Stimulated activated naive CD4-positive, alpha-beta T cell (primary cell): ENCODE measurements at regions not wholly inside any gene's neighbourhood (a gene's known extent, or its start where the extent isn't known, plus 50 kb on each side); places are given as distances from the start of the nearest gene placed in this dataset.
"Not testable (repeated sequence)": the region's sequence is repeated elsewhere in the genome, so short reads cannot be mapped to it uniquely, and the experiment has no call there.

ENCODE experiments used
- DNase-seq, 6 experiments: peaks; one replicate each; lab custom pipeline; 2025; lab: John Stamatoyannopoulos, UW

DNA sequence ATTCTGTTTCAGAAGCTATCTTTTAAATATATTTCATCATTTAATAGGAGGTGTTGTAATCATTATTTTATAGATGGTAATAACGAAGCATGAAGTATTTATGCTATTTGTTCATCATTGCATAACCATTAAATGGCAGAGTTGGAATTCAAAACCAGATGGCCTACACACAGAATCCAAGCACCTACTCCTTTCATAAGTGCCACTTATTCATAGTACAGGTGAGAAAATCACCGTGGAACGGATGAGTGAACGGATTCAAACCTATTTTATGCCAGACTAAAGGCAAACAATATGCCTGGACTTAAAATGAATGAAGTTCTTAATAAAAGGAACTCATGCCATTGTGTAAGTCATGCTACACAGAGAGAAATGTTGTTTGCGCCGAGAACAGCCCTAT is 397.9 kb upstream of the ADGRB3 start:
- DNase-seq: no peak

DNA sequence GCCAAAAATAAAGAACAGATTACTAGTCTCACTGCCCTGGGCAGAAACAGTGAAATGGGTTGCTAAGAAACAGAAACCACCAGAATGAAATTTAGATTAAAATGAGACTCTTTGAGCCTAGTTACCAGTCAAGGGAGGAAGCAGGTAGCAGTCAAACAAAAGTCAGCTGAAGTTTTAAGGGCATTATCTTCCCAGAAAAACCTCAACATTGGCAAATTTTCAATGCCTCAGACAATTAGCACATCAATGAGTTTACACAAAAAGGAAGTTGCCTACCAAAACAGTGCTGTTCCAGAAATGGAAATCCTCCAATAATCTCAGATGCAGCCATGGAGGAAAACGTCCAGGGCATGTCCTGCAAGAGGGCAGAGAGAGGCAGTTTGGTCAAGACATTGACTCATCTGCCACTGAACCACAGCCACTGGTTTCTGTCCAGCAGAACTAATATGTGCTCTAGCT is 399.7 kb upstream of the ADGRB3 start:
- no peak for DNase-seq

DNA sequence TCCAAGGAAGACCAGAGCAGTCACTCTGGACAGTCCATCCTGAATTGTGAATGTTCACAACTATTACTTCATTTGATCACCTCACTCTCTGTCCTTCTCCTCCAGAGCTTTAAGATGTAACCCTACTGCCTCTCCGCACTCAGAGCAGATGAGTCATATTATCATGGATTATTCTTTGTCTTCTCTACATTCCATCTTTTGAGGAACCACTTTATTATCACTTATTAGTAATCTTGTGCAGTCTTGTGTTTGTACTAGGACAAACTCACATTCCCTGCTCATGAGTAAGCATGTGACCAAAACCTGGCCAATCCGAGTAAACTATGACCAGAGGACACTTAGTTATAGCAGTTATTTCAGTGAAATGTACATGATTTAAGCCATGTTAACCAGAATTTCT is 401.5 kb upstream of the ADGRB3 start:
- DNase-seq: no peak

DNA sequence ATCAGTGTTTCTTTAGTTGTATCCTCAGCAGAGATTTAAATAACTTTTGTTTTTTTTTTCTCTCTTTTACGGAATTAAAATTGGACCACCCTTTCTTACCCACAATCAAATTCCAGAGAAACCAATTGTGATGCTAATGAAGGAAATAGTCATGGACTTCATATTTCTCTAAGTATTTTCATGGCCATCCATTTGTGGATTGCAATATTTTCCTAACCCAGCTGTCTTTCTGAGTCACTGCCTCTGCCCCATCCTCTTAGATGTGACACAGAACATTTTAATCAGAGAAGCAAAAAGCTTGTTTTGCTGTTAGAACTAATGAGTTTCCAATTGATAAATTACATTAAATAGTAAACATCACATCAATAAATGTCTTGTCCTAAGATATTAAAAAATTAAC is 405.5 kb upstream of the ADGRB3 start:
- no peak for DNase-seq

GRCh38 chr6:68226460-68226859 is 408.6 kb upstream of the ADGRB3 start:
- DNase-seq: no peak

DNA sequence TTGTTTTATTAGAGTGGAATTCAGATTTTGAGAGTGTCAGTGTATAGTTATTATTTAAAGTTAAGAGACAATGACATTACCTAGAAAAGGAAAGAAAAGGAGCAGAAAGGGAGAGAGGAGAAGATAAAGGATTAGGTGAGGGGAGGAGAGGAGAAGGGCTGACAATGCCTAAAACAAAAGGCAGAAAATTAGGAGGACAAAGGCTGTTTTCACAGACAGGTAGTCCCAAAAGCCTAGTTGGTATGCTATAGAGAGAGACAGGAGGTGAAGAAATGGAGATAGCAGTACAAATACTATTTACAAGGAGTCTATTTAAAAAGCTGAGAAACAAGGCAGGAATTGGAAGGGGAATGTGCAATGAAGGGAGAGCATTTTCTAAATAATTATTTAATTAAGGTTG is 409.4 kb upstream of the ADGRB3 start:
- no peak for DNase-seq

GRCh38 chr6:68211242-68211795 is 423.8 kb upstream of the ADGRB3 start:
- no peak for DNase-seq

GRCh38 chr6:68207612-68208011 is 427.5 kb upstream of the ADGRB3 start:
- DNase-seq: not testable (repeated sequence)

GRCh38 chr6:68200929-68201328 is 434.2 kb upstream of the ADGRB3 start:
- no peak for DNase-seq

GRCh38 chr6:68197356-68197755 is 437.7 kb upstream of the ADGRB3 start:
- no peak for DNase-seq

- no peak for DNase-seq
Observed at GRCh38 chr6:68196645-68197044, 438.4 kb upstream of the ADGRB3 start.

DNA sequence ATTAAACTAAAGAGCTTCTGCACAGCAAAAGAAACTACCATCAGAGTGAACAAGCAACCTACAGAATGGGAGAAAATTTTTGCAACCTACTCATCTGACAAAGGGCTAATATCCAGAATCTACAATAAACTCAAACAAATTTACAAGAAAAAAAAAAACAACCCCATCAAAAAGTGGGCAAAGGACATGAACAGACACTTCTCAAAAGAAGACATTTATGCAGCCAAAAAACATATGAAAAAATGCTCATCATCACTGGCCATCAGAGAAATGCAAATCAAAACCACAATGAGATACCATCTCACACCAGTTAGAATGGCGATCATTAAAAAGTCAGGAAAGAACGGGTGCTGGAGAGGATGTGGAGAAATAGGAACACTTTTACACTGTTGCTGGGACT is 439.3 kb upstream of the ADGRB3 start:
- not testable (repeated sequence) for DNase-seq

- DNase-seq: no peak
Observed at GRCh38 chr6:68194846-68195478, 440.1 kb upstream of the ADGRB3 start.

GRCh38 chr6:68192988-68193387 is 442.1 kb upstream of the ADGRB3 start:
- no peak for DNase-seq

GRCh38 chr6:68189217-68189815 is 445.8 kb upstream of the ADGRB3 start:
- no peak for DNase-seq

GRCh38 chr6:68186870-68187269 is 448.2 kb upstream of the ADGRB3 start:
- no peak for DNase-seq

DNA sequence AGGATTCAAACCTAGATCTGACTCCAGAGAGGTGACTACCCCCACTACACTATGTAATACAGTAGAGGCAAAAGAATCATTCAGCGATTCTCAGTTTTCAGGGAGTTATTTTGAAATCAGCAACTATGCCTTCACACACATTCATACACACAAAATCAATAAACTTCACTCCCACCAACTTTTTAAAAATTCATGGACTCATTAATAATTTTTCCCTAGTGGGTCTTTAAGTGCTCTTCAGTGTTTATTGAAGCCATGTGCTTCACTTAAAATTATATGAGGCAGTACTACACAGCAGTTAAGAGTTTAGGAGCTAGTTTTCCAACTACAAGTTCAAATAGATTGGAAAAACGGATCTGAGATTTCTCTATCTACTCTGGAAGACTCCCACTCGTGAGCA is 452.7 kb upstream of the ADGRB3 start:
- no peak for DNase-seq

DNA sequence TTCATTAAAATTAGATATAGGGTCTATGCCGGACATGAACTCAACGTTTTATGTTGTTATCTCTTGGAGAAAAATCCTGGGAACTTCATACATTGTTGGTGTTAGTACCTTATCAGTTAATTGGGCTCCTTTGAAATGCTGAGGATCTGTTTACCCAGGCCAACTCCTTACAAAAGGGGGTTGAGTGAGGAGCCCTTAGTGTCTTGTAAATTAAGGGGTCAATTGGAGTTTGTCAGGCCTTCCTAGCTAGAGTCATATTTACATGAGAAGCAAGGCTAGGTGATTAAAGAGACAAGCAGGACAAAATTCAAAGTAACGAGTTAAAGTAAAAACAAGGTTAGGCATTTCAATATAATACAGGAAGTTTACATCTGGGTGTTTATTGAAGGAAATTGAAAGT is 454.1 kb upstream of the ADGRB3 start:
- DNase-seq: not testable (repeated sequence)

GRCh38 chr6:68173616-68174015 is 461.5 kb upstream of the ADGRB3 start:
- DNase-seq: no peak

GRCh38 chr6:68169922-68170321 is 465.2 kb upstream of the ADGRB3 start:
- no peak for DNase-seq

- DNase-seq: no peak
Observed at GRCh38 chr6:68167604-68168003, 467.5 kb upstream of the ADGRB3 start.

GRCh38 chr6:68160812-68161211 is 474.3 kb upstream of the ADGRB3 start:
- DNase-seq: not testable (repeated sequence)

GRCh38 chr6:68160348-68160747 is 474.7 kb upstream of the ADGRB3 start:
- DNase-seq: no peak

DNA sequence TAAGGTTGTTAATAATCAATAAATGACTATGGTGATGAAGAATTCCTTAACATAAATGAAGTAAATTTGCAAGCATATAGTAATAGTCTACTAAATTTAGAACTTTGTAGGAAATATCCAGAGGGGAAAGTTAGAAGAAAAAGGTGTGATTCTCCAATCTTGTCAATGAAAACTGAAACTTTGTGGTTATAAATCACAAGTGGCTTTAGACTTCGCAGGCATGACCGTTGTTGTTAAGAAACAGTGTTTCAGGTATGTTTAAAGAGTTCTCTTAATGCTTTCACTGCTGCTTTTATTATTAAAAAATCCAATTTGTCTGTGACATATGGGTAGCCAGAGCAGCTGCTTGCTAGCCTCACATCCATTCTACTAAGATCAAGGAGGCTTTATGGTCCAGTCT is 475.6 kb upstream of the ADGRB3 start:
- DNase-seq: no peak
